SU-DHL-6 (cell line): ENCODE measurements at regions not wholly inside any gene's neighbourhood (a gene's known extent, or its start where the extent isn't known, plus 50 kb on each side); places are given as distances from the start of the nearest gene placed in this dataset.

Source experiments
- H2AFZ ChIP-seq: fragments of 200-600 bp; sonication (generic); 2 replicates; pipeline ENCODE4 v1.6.1; 2014; ENCODE audit warnings: low read depth, mild to moderate bottlenecking, moderate library complexity, mixed read lengths, antibody characterized with exemption, low read length; ENCODE audit not compliant: severe bottlenecking
- H3F3A ChIP-seq: fragments of 200-600 bp; shearing (Covaris generic); 2 replicates; pipeline ENCODE4 v1.6.0; 2016; ENCODE audit warnings: antibody characterized with exemption, mild to moderate bottlenecking; ENCODE audit not compliant: insufficient read depth
- H3K27ac ChIP-seq: fragments of 200-600 bp; sonication (generic); 2 replicates; pipeline ENCODE4 v1.5.1; 2016; ENCODE audit warnings: low read depth, mild to moderate bottlenecking, low read length, moderate library complexity, mixed read lengths
- H3K27me3 ChIP-seq: fragments of 200-600 bp; sonication (generic), shearing (Covaris generic); 2 replicates; pipeline ENCODE4 v1.6.0; 2014; ENCODE audit warnings: mild to moderate bottlenecking, low read length
- H3K36me3 ChIP-seq: fragments of 200-600 bp; sonication (generic); 2 replicates; pipeline ENCODE4 v1.6.1; 2014; ENCODE audit warnings: mild to moderate bottlenecking, low read length, mixed read lengths
- H3K4me2 ChIP-seq: fragments of 300-600, 200-600 bp; shearing (Covaris generic), sonication (generic); 2 replicates; pipeline ENCODE4 v1.6.0; 2014; ENCODE audit warnings: low read length, low read depth, mild to moderate bottlenecking; ENCODE audit not compliant: poor library complexity, severe bottlenecking
- H3K4me3 ChIP-seq: fragments of 200-600 bp; sonication (generic); 2 replicates; pipeline ENCODE4 v1.5.1; 2014; ENCODE audit warnings: antibody characterized with exemption, low read length, mild to moderate bottlenecking, mixed read lengths; ENCODE audit not compliant: insufficient read depth, poor library complexity, severe bottlenecking
- H3K79me2 ChIP-seq: fragments of 200-600 bp; sonication (generic); 2 replicates; pipeline ENCODE4 v1.6.1; 2014; ENCODE audit warnings: mild to moderate bottlenecking, low read length, moderate library complexity; ENCODE audit not compliant: insufficient read depth
- H3K9ac ChIP-seq: fragments of 200-600 bp; sonication (generic); 2 replicates; pipeline ENCODE4 v1.7.0; 2014; ENCODE audit warnings: mild to moderate bottlenecking, low read length
- H3K9me2 ChIP-seq: fragments of 200-600 bp; sonication (generic); replicated peaks from 2 replicates; pipeline ENCODE4 v1.6.1; 2014; ENCODE audit warnings: low read length; ENCODE audit not compliant: insufficient read depth
- H3K9me3 ChIP-seq: fragments of 200-600 bp; sonication (generic); 2 replicates; pipeline ENCODE4 v1.6.1; 2014; ENCODE audit warnings: low read length, mixed read lengths; ENCODE audit not compliant: insufficient read depth
- H4K20me1 ChIP-seq: fragments of 200-600 bp; sonication (generic); 2 replicates; pipeline ENCODE4 v1.6.1; 2014; ENCODE audit warnings: low read depth, mild to moderate bottlenecking, antibody characterized with exemption, low read length, moderate library complexity, mixed read lengths
- CTCF ChIP-seq: fragments of 200-600 bp; sonication (generic); IDR thresholded peaks from one replicate; pipeline ENCODE4 v1.5.1; 2017; ENCODE audit warnings: antibody characterized with exemption, mild to moderate bottlenecking, low read length, moderate library complexity; ENCODE audit not compliant: insufficient read depth, poor library complexity, severe bottlenecking
- EZH2phosphoT487 ChIP-seq: fragments of 200-600 bp; sonication (generic), shearing (Covaris generic); conservative IDR thresholded peaks from 2 replicates; pipeline ENCODE4 v1.6.1; 2018; ENCODE audit warnings: mild to moderate bottlenecking, antibody characterized with exemption, low read length, moderate library complexity, mixed read lengths

GRCh38 chr4:28636971-28637370, 1776.3 kb downstream of the STIM2 start:
- Histone ChIP-seq H3K79me2 (no peaks in the 10 kb centered on the region), H3K9ac (no peak overlapping the region), H3K27me3 (no peaks in the 10 kb centered on the region), H3K4me3 (no peak overlapping the region), H3K4me2 (no peak overlapping the region), H2AFZ (no peak overlapping the region), H3K36me3 (no peaks in the 10 kb centered on the region), H3K9me3 (no peaks in the 10 kb centered on the region), H3K9me2 (no peaks in the 10 kb centered on the region), H3K27ac (no peak overlapping the region), H3F3A (no peaks in the 10 kb centered on the region), H4K20me1 (no peaks in the 10 kb centered on the region)
- no peak for TF ChIP-seq EZH2phosphoT487
- TF ChIP-seq CTCF: no peak

GRCh38 chr4:28639747-28640146, 1779.1 kb downstream of the STIM2 start:
- TF ChIP-seq EZH2phosphoT487 (no peak), CTCF (no peak)
- H3K79me2 ChIP-seq: no peaks in the 10 kb centered on the region
- no peaks in the 10 kb centered on the region for H3K36me3 ChIP-seq
- no peaks in the 10 kb centered on the region for H3K9me3 ChIP-seq
- no peaks in the 10 kb centered on the region for H3K27me3 ChIP-seq
- H3K9me2 ChIP-seq: no peaks in the 10 kb centered on the region
- H3K4me2 ChIP-seq: no peak overlapping the region
- no peaks in the 10 kb centered on the region for H3F3A ChIP-seq
- peak overlapping the region; percentile 26 for H2AFZ ChIP-seq
- H3K9ac ChIP-seq: no peak overlapping the region
- H3K4me3 ChIP-seq: no peak overlapping the region
- H3K27ac ChIP-seq: no peak overlapping the region
- no peaks in the 10 kb centered on the region for H4K20me1 ChIP-seq

- no peaks in the 10 kb centered on the region for H4K20me1 ChIP-seq
Observed at GRCh38 chr4:28654618-28655017, 1794.0 kb downstream of the STIM2 start.

More at GRCh38 chr4:28654618-28655017, 1794.0 kb downstream of the STIM2 start:
- H3K9ac ChIP-seq: no peak overlapping the region
- TF ChIP-seq EZH2phosphoT487: no peak
- TF ChIP-seq CTCF: no peak
- H3K27me3 ChIP-seq: no peaks in the 10 kb centered on the region
- no peaks in the 10 kb centered on the region for H3K9me2 ChIP-seq
- no peak overlapping the region for H3K27ac ChIP-seq
- no peaks in the 10 kb centered on the region for H3F3A ChIP-seq
- no peak overlapping the region for H3K4me2 ChIP-seq
- H2AFZ ChIP-seq: no peak overlapping the region
- H3K4me3 ChIP-seq: no peak overlapping the region
- no peaks in the 10 kb centered on the region for H3K9me3 ChIP-seq
- H3K79me2 ChIP-seq: no peaks in the 10 kb centered on the region
- no peaks in the 10 kb centered on the region for H3K36me3 ChIP-seq
